IMR-90 (cell line): ENCODE measurements at regions not wholly inside any gene's neighbourhood (a gene's known extent, or its start where the extent isn't known, plus 50 kb on each side); places are given as distances from the start of the nearest gene placed in this dataset.

Experiments
- ATAC-seq: fragments of 200-7000 bp; cut with Tn5 transposase; 2 replicates; pipeline ENCODE4 v1.9.1; 2020; ENCODE audit warnings: low read depth, mild to moderate bottlenecking, moderate library complexity
- BruUV-seq: library from RNA; stranded (reverse); fragments of 400-500 nt; replicated peaks from 2 replicates; lab custom pipeline; 2021; lab: Mats Ljungman, UMichigan
- CTCF ChIA-PET: fragments of 300-600 bp; formaldehyde crosslinking; extraction: SDS; loops from one replicate; lab custom pipeline; 2021; ENCODE audit warnings: antibody characterized with exemption; lab: Yijun Ruan, JAX
- POLR2A ChIA-PET: fragments of 300-600 bp; sonication (Branson Sonifier 250); formaldehyde crosslinking; loops from one replicate; lab custom pipeline; 2022; ENCODE audit warnings: antibody characterized with exemption; ENCODE audit not compliant: unreplicated experiment; lab: Charles Lee
- DNase-seq: peaks from one replicate; pipeline ENCODE4 v3.0.0; 2013
- H2AFZ ChIP-seq: replicated peaks from 2 replicates; pipeline ENCODE3; 2013; ENCODE audit warnings: low read length, mild to moderate bottlenecking; ENCODE audit not compliant: poor library complexity
- H2AK5ac ChIP-seq: 2 replicates; pipeline ENCODE4 v1.6.1; 2013; ENCODE audit warnings: low read depth, low read length, inconsistent platforms
- H2AK9ac ChIP-seq: replicated peaks from 2 replicates; pipeline ENCODE3; 2013; ENCODE audit warnings: mild to moderate bottlenecking, low read depth, low read length, moderate library complexity; ENCODE audit not compliant: poor library complexity
- H2BK120ac ChIP-seq: 2 replicates; pipeline ENCODE4 v1.6.1; 2013; ENCODE audit warnings: low read depth, low read length, inconsistent platforms
- H2BK15ac ChIP-seq: 3 replicates; pipeline ENCODE4 v1.6.1; 2013; ENCODE audit warnings: low read depth, low read length, inconsistent platforms
- H2BK20ac ChIP-seq: 2 replicates; pipeline ENCODE4 v1.6.1; 2013; ENCODE audit warnings: low read depth, mild to moderate bottlenecking, inconsistent platforms, low read length, moderate library complexity
- H2BK5ac ChIP-seq: 2 replicates; pipeline ENCODE4 v1.6.1; 2013; ENCODE audit warnings: mild to moderate bottlenecking, low read depth, low read length, inconsistent platforms; ENCODE audit not compliant: poor library complexity, severe bottlenecking
- H3K14ac ChIP-seq: replicated peaks from 2 replicates; pipeline ENCODE4 v1.6.1; 2013; ENCODE audit warnings: low read depth, low read length, inconsistent platforms
- H3K18ac ChIP-seq: 2 replicates; pipeline ENCODE4 v1.6.1; 2013; ENCODE audit warnings: low read depth, low read length, control low read depth
- H3K23ac ChIP-seq: 2 replicates; pipeline ENCODE4 v1.6.1; 2013; ENCODE audit warnings: low read depth, low read length, inconsistent platforms
- H3K27ac ChIP-seq: 2 replicates; pipeline ENCODE4 v1.5.1; 2013; ENCODE audit warnings: mild to moderate bottlenecking, control low read depth, low read length; ENCODE audit not compliant: insufficient read depth
- H3K27me3 ChIP-seq: 2 replicates; pipeline ENCODE4 v1.6.1; 2013; ENCODE audit warnings: low read length; ENCODE audit not compliant: control insufficient read depth, insufficient read depth
- H3K36me3 ChIP-seq: 2 replicates; pipeline ENCODE4 v1.6.1; 2013; ENCODE audit warnings: low read length, mixed read lengths; ENCODE audit not compliant: control insufficient read depth, insufficient read depth
- H3K4ac ChIP-seq: 2 replicates; pipeline ENCODE4 v1.6.1; 2013; ENCODE audit warnings: low read depth, low read length, inconsistent platforms
- H3K4me1 ChIP-seq: 2 replicates; pipeline ENCODE4 v1.6.1; 2013; ENCODE audit warnings: low read length, mixed read lengths; ENCODE audit not compliant: control insufficient read depth, insufficient read depth
- H3K4me2 ChIP-seq: 2 replicates; pipeline ENCODE4 v1.6.1; 2013; ENCODE audit warnings: low read depth, mild to moderate bottlenecking, control low read depth, low read length, moderate library complexity
- H3K4me3 ChIP-seq: 2 replicates; pipeline ENCODE4 v1.5.1; 2013; ENCODE audit warnings: low read depth, mild to moderate bottlenecking, control low read depth, low read length, moderate library complexity; ENCODE audit not compliant: insufficient read depth
- H3K56ac ChIP-seq: 2 replicates; pipeline ENCODE4 v1.6.1; 2013; ENCODE audit warnings: low read length, inconsistent platforms; ENCODE audit not compliant: insufficient read depth; ENCODE audit errors: extremely low read depth
- H3K79me1 ChIP-seq, 2 experiments: 2 replicates each; pipeline ENCODE4 v1.6.1; 2013; ENCODE audit warnings: low read length in 2 of 2, inconsistent platforms in 1 of 2, low read depth in 1 of 2
- H3K9ac ChIP-seq: 2 replicates; pipeline ENCODE4 v1.6.1; 2013; ENCODE audit warnings: low read depth, low read length, control low read depth
- H3K9me1 ChIP-seq: 2 replicates; pipeline ENCODE4 v1.6.1; 2013; ENCODE audit warnings: low read length, inconsistent platforms; ENCODE audit not compliant: insufficient read depth
- H3K9me3 ChIP-seq: 2 replicates; pipeline ENCODE4 v1.6.1; 2013; ENCODE audit warnings: low read length; ENCODE audit not compliant: control insufficient read depth, insufficient read depth
- H4K20me1 ChIP-seq: 2 replicates; pipeline ENCODE4 v1.6.1; 2013; ENCODE audit warnings: low read length, inconsistent platforms; ENCODE audit not compliant: insufficient read depth
- H4K5ac ChIP-seq: 2 replicates; pipeline ENCODE4 v1.6.1; 2013; ENCODE audit warnings: mild to moderate bottlenecking, low read depth, low read length, control low read depth
- H4K8ac ChIP-seq, 2 experiments: 2 replicates each; pipeline ENCODE4 v1.6.1; 2013; ENCODE audit warnings: low read depth in 2 of 2, low read length in 2 of 2, control low read depth in 1 of 2, inconsistent platforms in 1 of 2
- H4K91ac ChIP-seq: 2 replicates; pipeline ENCODE4 v1.6.1; 2013; ENCODE audit warnings: low read depth, low read length, inconsistent platforms; ENCODE audit not compliant: insufficient read depth
- BHLHE40 ChIP-seq: fragments of 150-350 bp; IDR thresholded peaks from 2 replicates; pipeline ENCODE4 v1.6.1; 2016; ENCODE audit warnings: mild to moderate bottlenecking, low read depth, low read length
- CEBPB ChIP-seq: IDR thresholded peaks from 2 replicates; pipeline ENCODE4 v1.6.1; 2012; ENCODE audit warnings: low read depth, low read length, improper control_type of control experiment
- CHD1 ChIP-seq: IDR thresholded peaks from 2 replicates; pipeline ENCODE4 v1.6.1; 2012; ENCODE audit warnings: low read depth, low read length, improper control_type of control experiment
- ELK1 ChIP-seq: fragments of 150-350 bp; IDR thresholded peaks from 2 replicates; pipeline ENCODE4 v1.6.1; 2016; ENCODE audit warnings: low read depth, mild to moderate bottlenecking, low read length, moderate library complexity, borderline replicate concordance
- FOS ChIP-seq: fragments of 150-350 bp; IDR thresholded peaks from 2 replicates; pipeline ENCODE4 v1.6.1; 2016; ENCODE audit warnings: low read depth, low read length
- MAFK ChIP-seq: IDR thresholded peaks from 2 replicates; pipeline ENCODE4 v1.6.1; 2012; ENCODE audit warnings: low read depth, low read length, improper control_type of control experiment
- MAZ ChIP-seq: IDR thresholded peaks from 2 replicates; pipeline ENCODE4 v1.6.1; 2012; ENCODE audit warnings: low read depth, mild to moderate bottlenecking, low read length, improper control_type of control experiment, moderate library complexity, borderline replicate concordance
- MXI1 ChIP-seq: IDR thresholded peaks from 2 replicates; pipeline ENCODE4 v1.6.1; 2012; ENCODE audit warnings: low read depth, mild to moderate bottlenecking, low read length, moderate library complexity, borderline replicate concordance
- NFE2L2 ChIP-seq: fragments of 150-350 bp; IDR thresholded peaks from 2 replicates; pipeline ENCODE4 v1.6.1; 2016; ENCODE audit warnings: low read depth, mild to moderate bottlenecking, low read length
- POLR2A ChIP-seq: IDR thresholded peaks from 2 replicates; pipeline ENCODE4 v1.6.1; 2012; ENCODE audit warnings: mild to moderate bottlenecking, low read depth, low read length
- RAD21 ChIP-seq: IDR thresholded peaks from 2 replicates; pipeline ENCODE4 v1.6.1; 2012; ENCODE audit warnings: low read length, improper control_type of control experiment
- RCOR1 ChIP-seq: IDR thresholded peaks from 2 replicates; pipeline ENCODE4 v1.6.1; 2012; ENCODE audit warnings: mild to moderate bottlenecking, low read length, improper control_type of control experiment; ENCODE audit not compliant: insufficient replicate concordance
- RFX5 ChIP-seq: IDR thresholded peaks from 2 replicates; pipeline ENCODE4 v1.8.0; 2012; ENCODE audit warnings: low read depth, mild to moderate bottlenecking, low read length, moderate library complexity
- SMC3 ChIP-seq: fragments of 150-350 bp; IDR thresholded peaks from 2 replicates; pipeline ENCODE4 v1.6.1; 2016; ENCODE audit warnings: low read depth, mild to moderate bottlenecking, antibody characterized with exemption, low read length, moderate library complexity
- WGBS, 2 experiments: methylation state at CpG; one replicate each; pipeline versions ENCODE4 v1.1.5 to v1.1.7; 2013; ENCODE audit warnings: missing lambda C conversion rate in 2 of 2; ENCODE audit not compliant: insufficient read length in 1 of 2; ENCODE audit errors: extremely low coverage in 2 of 2; 5-methylcytosine and 5-hydroxymethylcytosine counted together
- dilution Hi-C: fragments of 300-500 bp; cut with HindIII; formaldehyde crosslinking; loops from one replicate; pipeline ENCODE4 v1.14.3; 2018; ENCODE audit warnings: low sequenced_read_pairs; ENCODE audit not compliant: unreplicated experiment
- in situ Hi-C: fragments of 300-500 bp; cut with MboI; formaldehyde crosslinking; loops from 3 replicates; pipeline ENCODE4 v1.14.3; 2019; ENCODE audit warnings: low sequenced_read_pairs, inconsistent platforms, mixed read lengths
- intact Hi-C: fragments of 100-400 bp; cut with micrococcal nuclease; formaldehyde crosslinking; loops from 2 replicates; pipeline ENCODE4 v1.10.0; 2022
- TF ChIP-seq, protein P1 (sequence below): fragments of 150-350 bp; IDR thresholded peaks from 2 replicates; pipeline ENCODE4 v1.6.1; 2017; ENCODE audit warnings: mild to moderate bottlenecking, antibody characterized with exemption, low read length, low read depth
- TF ChIP-seq, protein P2 (sequence below): conservative IDR thresholded peaks from 2 replicates; pipeline ENCODE4 v1.5.1; 2012; ENCODE audit warnings: mild to moderate bottlenecking, low read depth, low read length, improper control_type of control experiment

DNA sequence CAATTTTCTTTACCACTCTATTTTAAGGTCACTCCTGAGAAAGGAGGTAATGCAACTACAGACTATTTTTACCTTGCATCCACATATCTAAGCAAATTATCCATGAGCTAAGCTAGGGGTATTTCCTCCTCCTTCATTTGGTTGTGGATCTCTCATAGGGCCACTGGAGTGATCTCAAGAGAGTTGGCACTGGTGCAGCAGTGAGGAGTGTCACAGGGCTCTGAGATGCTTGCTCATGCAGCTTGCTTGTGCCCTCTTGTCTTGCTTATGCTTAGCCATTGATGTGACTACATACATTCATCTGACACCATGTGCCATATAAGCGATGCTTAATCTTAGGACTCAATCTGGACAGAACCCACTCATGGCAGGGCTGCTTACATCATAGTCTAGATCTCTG is 950.3 kb downstream of the TSN start:
- Histone ChIP-seq H3K18ac (no peak overlapping the region), H3K4me3 (no peak overlapping the region), H3K4ac (no peak overlapping the region), H3K23ac (no peak overlapping the region), H3K27me3 (no peaks in the 10 kb centered on the region), H3K14ac (no peak overlapping the region), H3K36me3 (no peaks in the 10 kb centered on the region), H3K79me1 (no peaks in the 10 kb centered on the region), H2AK5ac (no peak overlapping the region), H3K9ac (no peak overlapping the region), H2BK120ac (no peak overlapping the region), H2BK5ac (no peak overlapping the region), H4K20me1 (no peaks in the 10 kb centered on the region), H3K4me2 (no peak overlapping the region), H4K91ac (no peak overlapping the region), H3K4me1 (no peaks in the 10 kb centered on the region), H3K56ac (no peak overlapping the region), H3K9me3 (peaks cover 7% of the 10 kb centered on the region; the same call in 1 of the 2 replicates), H3K9me1 (no peaks in the 10 kb centered on the region), H2AK9ac (no peak overlapping the region), H4K5ac (no peak overlapping the region), H2BK15ac (no peak overlapping the region), H4K8ac (no peak overlapping the region), H3K27ac (no peak overlapping the region), H2AFZ (no peak overlapping the region), H2BK20ac (no peak overlapping the region)
- TF ChIP-seq CHD1, result no peak
- no peak for TF ChIP-seq ELK1
- TF ChIP-seq, protein P1, sequence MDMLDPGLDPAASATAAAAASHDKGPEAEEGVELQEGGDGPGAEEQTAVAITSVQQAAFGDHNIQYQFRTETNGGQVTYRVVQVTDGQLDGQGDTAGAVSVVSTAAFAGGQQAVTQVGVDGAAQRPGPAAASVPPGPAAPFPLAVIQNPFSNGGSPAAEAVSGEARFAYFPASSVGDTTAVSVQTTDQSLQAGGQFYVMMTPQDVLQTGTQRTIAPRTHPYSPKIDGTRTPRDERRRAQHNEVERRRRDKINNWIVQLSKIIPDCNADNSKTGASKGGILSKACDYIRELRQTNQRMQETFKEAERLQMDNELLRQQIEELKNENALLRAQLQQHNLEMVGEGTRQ, result no peak
- no peak for TF ChIP-seq RCOR1
- TF ChIP-seq FOS, result no peak
- no peak for TF ChIP-seq NFE2L2
- no peak for TF ChIP-seq POLR2A
- no peak for TF ChIP-seq MAFK
- TF ChIP-seq SMC3, result no peak
- TF ChIP-seq RFX5, result no peak
- TF ChIP-seq BHLHE40, result no peak
- no peak for TF ChIP-seq CEBPB
- TF ChIP-seq, protein P2, sequence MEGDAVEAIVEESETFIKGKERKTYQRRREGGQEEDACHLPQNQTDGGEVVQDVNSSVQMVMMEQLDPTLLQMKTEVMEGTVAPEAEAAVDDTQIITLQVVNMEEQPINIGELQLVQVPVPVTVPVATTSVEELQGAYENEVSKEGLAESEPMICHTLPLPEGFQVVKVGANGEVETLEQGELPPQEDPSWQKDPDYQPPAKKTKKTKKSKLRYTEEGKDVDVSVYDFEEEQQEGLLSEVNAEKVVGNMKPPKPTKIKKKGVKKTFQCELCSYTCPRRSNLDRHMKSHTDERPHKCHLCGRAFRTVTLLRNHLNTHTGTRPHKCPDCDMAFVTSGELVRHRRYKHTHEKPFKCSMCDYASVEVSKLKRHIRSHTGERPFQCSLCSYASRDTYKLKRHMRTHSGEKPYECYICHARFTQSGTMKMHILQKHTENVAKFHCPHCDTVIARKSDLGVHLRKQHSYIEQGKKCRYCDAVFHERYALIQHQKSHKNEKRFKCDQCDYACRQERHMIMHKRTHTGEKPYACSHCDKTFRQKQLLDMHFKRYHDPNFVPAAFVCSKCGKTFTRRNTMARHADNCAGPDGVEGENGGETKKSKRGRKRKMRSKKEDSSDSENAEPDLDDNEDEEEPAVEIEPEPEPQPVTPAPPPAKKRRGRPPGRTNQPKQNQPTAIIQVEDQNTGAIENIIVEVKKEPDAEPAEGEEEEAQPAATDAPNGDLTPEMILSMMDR, result no peak
- TF ChIP-seq RAD21, result no peak
- no peak for TF ChIP-seq MXI1
- no peak for TF ChIP-seq MAZ
- BruUV-seq, result no TSS peak
- 100% methylated on average over 1 of the region's 1 CpG; no CpG with 5 or more reads in 1 of the 2 experiments for WGBS, 2 experiments
- ATAC-seq (no peak), DNase-seq (no peak)
- in situ Hi-C loops (no loop called here), dilution Hi-C loops (no loop called here), intact Hi-C loops (no loop called here)
- CTCF ChIA-PET, result no interaction called here
- POLR2A ChIA-PET, result no interaction called here
